Occipital lobe (tissue), 1 donor: ENCODE measurements at regions not wholly inside any gene's neighbourhood (a gene's known extent, or its start where the extent isn't known, plus 50 kb on each side); places are given as distances from the start of the nearest gene placed in this dataset.

Experiments
- DNase-seq: peaks from one replicate; lab custom pipeline; 2025; lab: John Stamatoyannopoulos, UW

GRCh38 chr22:49570032-49570848 is 257.4 kb downstream of the BRD1 start:
- DNase-seq: no peak

GRCh38 chr22:49569286-49570031 is 258.2 kb downstream of the BRD1 start:
- DNase-seq: no peak

GRCh38 chr22:49568751-49569285 is 258.9 kb downstream of the BRD1 start:
- no peak for DNase-seq

- DNase-seq: no peak
Measured at GRCh38 chr22:49567899-49568750, 259.5 kb downstream of the BRD1 start.

- DNase-seq: no peak
Measured at GRCh38 chr22:49566693-49567092, 261.0 kb downstream of the BRD1 start.

- DNase-seq: no peak
Measured at GRCh38 chr22:49566141-49566541, 261.5 kb downstream of the BRD1 start.

GRCh38 chr22:49565516-49565855 is 262.2 kb downstream of the BRD1 start:
- DNase-seq: no peak

GRCh38 chr22:49564666-49565515 is 262.8 kb downstream of the BRD1 start:
- no peak for DNase-seq

GRCh38 chr22:49564054-49564453 is 263.6 kb downstream of the BRD1 start:
- no peak for DNase-seq

- DNase-seq: no peak
Measured at GRCh38 chr22:49562685-49563249, 264.9 kb downstream of the BRD1 start.

GRCh38 chr22:49561976-49562375 is 265.7 kb downstream of the BRD1 start:
- DNase-seq: no peak

GRCh38 chr22:49561338-49561737 is 266.3 kb downstream of the BRD1 start:
- DNase-seq: no peak

GRCh38 chr22:49555526-49555925 is 272.1 kb downstream of the BRD1 start:
- no peak for DNase-seq

- no peak for DNase-seq
Measured at GRCh38 chr22:49554741-49555140, 272.9 kb downstream of the BRD1 start.

- no peak for DNase-seq
Measured at GRCh38 chr22:49554296-49554625, 273.4 kb downstream of the BRD1 start.

GRCh38 chr22:49553518-49554295 is 274.0 kb downstream of the BRD1 start:
- no peak for DNase-seq

- DNase-seq: no peak
Measured at GRCh38 chr22:49553076-49553475, 274.6 kb downstream of the BRD1 start.

- DNase-seq: no peak
Measured at GRCh38 chr22:49551897-49552614, 275.6 kb downstream of the BRD1 start.

GRCh38 chr22:49551446-49551845 is 276.2 kb downstream of the BRD1 start:
- DNase-seq: no peak
